CD14-positive monocyte (primary cell): ENCODE measurements at regions not wholly inside any gene's neighbourhood (a gene's known extent, or its start where the extent isn't known, plus 50 kb on each side); places are given as distances from the start of the nearest gene placed in this dataset.

ENCODE experiments used
- DNase-seq, 3 donors: peaks; one replicate each; pipeline ENCODE4 v3.0.0-alpha.2; 2011 to 2022
- H2AFZ ChIP-seq: 2 replicates; pipeline ENCODE4 v1.6.0; 2012; ENCODE audit warnings: mild to moderate bottlenecking, low read depth, low read length, inconsistent platforms; ENCODE audit not compliant: insufficient read depth, poor library complexity, severe bottlenecking
- H3K27ac ChIP-seq, 2 donors: 1 replicate in 1 of 2; 2 replicates in 1 of 2; pipeline ENCODE4 v1.5.1; 2012 to 2013; ENCODE audit warnings: low read length in 2 of 2, control low read depth in 1 of 2, inconsistent platforms in 1 of 2, low read depth in 1 of 2, mild to moderate bottlenecking in 1 of 2
- H3K27me3 ChIP-seq, 2 donors: one replicate each; pipeline versions ENCODE4 v1.6.0 to v1.6.1; 2011 to 2013; ENCODE audit warnings: low read length in 2 of 2; ENCODE audit not compliant: control insufficient read depth in 2 of 2, insufficient read depth in 2 of 2
- H3K36me3 ChIP-seq, 2 donors: replicated peaks in 1 of 2; 1 replicate in 1 of 2; 2 replicates in 1 of 2; pipeline versions ENCODE4 v1.5.1 to v1.6.1; 2012 to 2013; ENCODE audit warnings: low read length in 2 of 2, control low read depth in 1 of 2, inconsistent platforms in 1 of 2, mild to moderate bottlenecking in 1 of 2; ENCODE audit not compliant: insufficient read depth in 2 of 2, control insufficient read depth in 1 of 2
- H3K4me1 ChIP-seq, 2 donors: 1 replicate in 1 of 2; 2 replicates in 1 of 2; pipeline versions ENCODE4 v1.5.1 to v1.6.1; 2012 to 2013; ENCODE audit warnings: low read length in 2 of 2, control low read depth in 1 of 2, inconsistent platforms in 1 of 2, mild to moderate bottlenecking in 1 of 2, moderate library complexity in 1 of 2; ENCODE audit not compliant: insufficient read depth in 2 of 2, control insufficient read depth in 1 of 2
- H3K4me2 ChIP-seq: replicated peaks from 2 replicates; pipeline ENCODE3; 2012; ENCODE audit warnings: low read length, moderate library complexity, mild to moderate bottlenecking; ENCODE audit not compliant: poor library complexity, severe bottlenecking; ENCODE audit errors: extremely low read depth
- H3K4me3 ChIP-seq, 3 experiments: fragments of 200-600 bp in 1 of 3; sonication (generic) in 1 of 3; replicated peaks in 1 of 3; 1 replicate in 2 of 3; 2 replicates in 1 of 3; pipeline ENCODE4 v1.5.1; 2011 to 2013; ENCODE audit warnings: low read length in 3 of 3, mild to moderate bottlenecking in 3 of 3, control low read depth in 2 of 3, low read depth in 2 of 3, inconsistent platforms in 1 of 3, moderate library complexity in 1 of 3
- H3K79me2 ChIP-seq: 2 replicates; pipeline ENCODE4 v1.6.0; 2012; ENCODE audit warnings: mild to moderate bottlenecking, control low read depth, inconsistent platforms, low read length, moderate library complexity; ENCODE audit not compliant: insufficient read depth
- H3K9ac ChIP-seq: 2 replicates; pipeline ENCODE4 v1.6.0; 2017; ENCODE audit warnings: low read length, mild to moderate bottlenecking; ENCODE audit not compliant: insufficient read depth, poor library complexity, severe bottlenecking
- H3K9me3 ChIP-seq, 2 donors: replicated peaks in 1 of 2; 1 replicate in 1 of 2; 2 replicates in 1 of 2; pipeline versions ENCODE4 v1.5.1 to v1.6.1; 2012 to 2013; ENCODE audit warnings: low read length in 2 of 2, control low read depth in 1 of 2; ENCODE audit not compliant: control insufficient read depth in 1 of 2, insufficient read depth in 1 of 2
- H4K20me1 ChIP-seq: 2 replicates; pipeline ENCODE4 v1.6.0; 2012; ENCODE audit warnings: mild to moderate bottlenecking, low read length, control low read depth, moderate library complexity; ENCODE audit not compliant: insufficient read depth
- H3K27ac Mint-ChIP-seq, 7 donors: one replicate each; pipeline ENCODE4 v1.8.0; 2020; ENCODE audit warnings: mild to moderate bottlenecking in 7 of 7, mixed read lengths in 7 of 7, moderate library complexity in 6 of 7, inconsistent platforms in 2 of 7
- H3K27me3 Mint-ChIP-seq, 3 donors: one replicate each; pipeline ENCODE4 v1.8.0; 2021 to 2022; ENCODE audit warnings: low read depth in 3 of 3, mild to moderate bottlenecking in 3 of 3, mixed read lengths in 3 of 3, moderate library complexity in 3 of 3, inconsistent platforms in 1 of 3
- H3K36me3 Mint-ChIP-seq, 2 donors: one replicate each; pipeline ENCODE4 v1.8.0; 2020; ENCODE audit warnings: mixed read lengths in 2 of 2, inconsistent platforms in 1 of 2, mild to moderate bottlenecking in 1 of 2
- H3K4me1 Mint-ChIP-seq: one replicate; pipeline ENCODE4 v1.8.0; 2020; ENCODE audit warnings: mild to moderate bottlenecking, mixed read lengths
- H3K4me3 Mint-ChIP-seq, 2 donors: one replicate each; pipeline ENCODE4 v1.8.0; 2020; ENCODE audit warnings: mild to moderate bottlenecking in 2 of 2, mixed read lengths in 2 of 2, moderate library complexity in 1 of 2
- H3K9me3 Mint-ChIP-seq, 7 donors: one replicate each; pipeline ENCODE4 v1.8.0; 2020 to 2022; ENCODE audit warnings: mixed read lengths in 7 of 7, mild to moderate bottlenecking in 6 of 7, moderate library complexity in 6 of 7, inconsistent platforms in 2 of 7
- CTCF ChIP-seq: fragments of 200-600 bp; IDR thresholded peaks from one replicate; pipeline ENCODE4 v1.8.0; 2022; ENCODE audit warnings: antibody characterized with exemption, mild to moderate bottlenecking
- WGBS: methylation state at CpG from one replicate; pipeline ENCODE4 v1.1.5; 2013; ENCODE audit warnings: missing lambda C conversion rate; ENCODE audit not compliant: insufficient coverage; 5-methylcytosine and 5-hydroxymethylcytosine counted together
- intact Hi-C, 2 donors: fragments of 100-400 bp; cut with micrococcal nuclease; formaldehyde crosslinking; loops; one replicate each; pipeline versions ENCODE4 v1.15.0 to v1.15.1; 2023

- no peaks in the 10 kb centered on the region for H4K20me1 ChIP-seq
- H3K36me3 Mint-ChIP-seq, result no peaks in the 10 kb centered on the region
- no peak overlapping the region for H3K27ac Mint-ChIP-seq
- DNase-seq, result no peak
- H3K36me3 ChIP-seq, result no peaks in the 10 kb centered on the region
- no peaks in the 10 kb centered on the region for H3K4me1 Mint-ChIP-seq
- intact Hi-C loops, result no loop called here
- H3K4me2 ChIP-seq, result no peak overlapping the region
- no peak overlapping the region for H2AFZ ChIP-seq
- H3K9ac ChIP-seq, result no peak overlapping the region
- peaks cover 0 to 10% (median 6%) of the 10 kb centered on the region in 7 donors for H3K9me3 Mint-ChIP-seq
- WGBS, result 78% methylated on average over 1 of the region's 4 CpGs
- H3K4me3 Mint-ChIP-seq, result no peak overlapping the region
- no peaks in the 10 kb centered on the region for H3K27me3 Mint-ChIP-seq
- H3K79me2 ChIP-seq, result no peaks in the 10 kb centered on the region
- TF ChIP-seq CTCF, result no peak
- H3K9me3 ChIP-seq, result peaks cover 3 to 5% of the 10 kb centered on the region in 2 donors
- H3K4me1 ChIP-seq, result no peaks in the 10 kb centered on the region
- H3K27ac ChIP-seq, result no peak overlapping the region
- no peaks in the 10 kb centered on the region for H3K27me3 ChIP-seq
- no peak overlapping the region for H3K4me3 ChIP-seq
These were observed 1044.2 kb downstream of the TLE4 start for GRCh38 chr9:80615964-80616363.

GRCh38 chr9:80605793-80606192 is 1034.0 kb downstream of the TLE4 start:
- no peaks in the 10 kb centered on the region for H3K79me2 ChIP-seq
- H4K20me1 ChIP-seq, result no peaks in the 10 kb centered on the region
- intact Hi-C loops, result no loop called here
- no peak overlapping the region for H3K4me3 ChIP-seq
- H3K27ac ChIP-seq, result no peak overlapping the region
- Mint-ChIP-seq H3K27me3 (no peaks in the 10 kb centered on the region), H3K4me1 (no peaks in the 10 kb centered on the region), H3K4me3 (no peak overlapping the region), H3K9me3 (peaks cover 0 to 2% (median 0%) of the 10 kb centered on the region in 7 donors), H3K27ac (no peak overlapping the region), H3K36me3 (no peaks in the 10 kb centered on the region)
- H2AFZ ChIP-seq, result no peak overlapping the region
- H3K9me3 ChIP-seq, result no peaks in the 10 kb centered on the region
- 100% methylated on average over 1 of the region's 3 CpGs for WGBS
- no peak for TF ChIP-seq CTCF
- H3K36me3 ChIP-seq, result no peaks in the 10 kb centered on the region
- H3K4me2 ChIP-seq, result no peak overlapping the region
- no peaks in the 10 kb centered on the region for H3K4me1 ChIP-seq
- H3K9ac ChIP-seq, result no peak overlapping the region
- no peak for DNase-seq
- no peaks in the 10 kb centered on the region for H3K27me3 ChIP-seq
